ENCODE measurements at regions not wholly inside any gene's neighbourhood (a gene's known extent, or its start where the extent isn't known, plus 50 kb on each side); places are given as distances from the start of the nearest gene placed in this dataset.

GRCh38 chr6:22147921-22148776 lies 148.7 kb downstream of the PRL start:
- peak; percentile 68 for DNase-seq (ENCODE audit: low read depth)
- no peak overlapping the region for H3K4me3 ChIP-seq (ENCODE audit: low read length)
- TF ChIP-seq CTCF (IDR thresholded peaks at IDR 0.05; ENCODE audit: insufficient read depth, low read depth, low read length, missing control alignments) = no peak

- DNase-seq (ENCODE audit: low read depth) = no peak
- H3K4me3 ChIP-seq (ENCODE audit: low read length) = no peak overlapping the region
- TF ChIP-seq CTCF (IDR thresholded peaks at IDR 0.05; ENCODE audit: insufficient read depth, low read depth, low read length, missing control alignments) = no peak
These were observed 147.7 kb downstream of the PRL start for GRCh38 chr6:22149096-22149495.

DNA sequence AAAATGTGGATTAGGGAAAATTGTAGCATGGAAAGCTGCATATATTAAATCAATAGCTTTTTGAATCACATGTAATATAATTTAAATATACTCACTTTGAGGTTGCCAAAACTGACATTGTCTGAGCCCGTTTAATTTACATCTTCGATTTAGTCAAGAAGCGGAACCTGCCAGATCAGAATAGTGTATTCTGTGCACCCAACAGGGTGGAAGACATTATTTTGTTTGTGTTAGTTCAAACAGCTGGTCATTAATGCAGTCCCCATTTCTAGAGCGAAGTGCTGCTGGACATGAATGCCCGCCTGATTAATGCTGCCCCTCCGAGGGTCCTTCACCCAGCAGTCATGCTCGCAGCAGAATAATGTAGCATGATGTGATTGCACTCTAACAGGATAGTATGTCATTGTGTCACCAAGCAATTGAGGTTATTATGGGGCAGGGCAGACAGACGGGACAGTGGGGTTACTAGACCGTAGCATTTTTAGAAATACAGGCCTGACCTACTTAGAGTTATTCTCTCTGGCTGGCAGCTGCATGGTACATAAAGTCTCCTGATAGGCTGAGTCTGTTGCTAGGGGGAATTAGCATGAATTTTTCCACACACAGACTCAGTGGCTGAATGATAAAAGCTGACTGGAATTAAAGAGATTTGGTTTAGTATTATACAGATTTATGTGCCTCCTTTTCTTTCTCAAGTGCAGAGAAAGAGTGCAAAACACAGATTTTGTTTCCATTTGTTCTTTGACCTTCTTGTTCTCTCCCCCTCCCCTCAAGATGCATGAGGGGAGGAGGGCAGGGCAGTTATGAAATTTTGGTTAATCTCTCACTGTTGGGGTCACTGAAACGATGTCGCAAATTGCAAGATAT lies 147.1 kb downstream of the PRL start:
- DNase-seq (ENCODE audit: low read depth) = no peak
- no peak overlapping the region for H3K4me3 ChIP-seq (ENCODE audit: low read length)
- no peak for TF ChIP-seq CTCF (IDR thresholded peaks at IDR 0.05; ENCODE audit: insufficient read depth, low read depth, low read length, missing control alignments)

- no peak for DNase-seq (ENCODE audit: low read depth)
- TF ChIP-seq CTCF (IDR thresholded peaks at IDR 0.05; ENCODE audit: insufficient read depth, low read depth, low read length, missing control alignments) = no peak
- H3K4me3 ChIP-seq (ENCODE audit: low read length) = no peak overlapping the region
These were observed 146.3 kb downstream of the PRL start for GRCh38 chr6:22150368-22151035.

GRCh38 chr6:22151892-22152291 lies 144.9 kb downstream of the PRL start:
- no peak for DNase-seq (ENCODE audit: low read depth)

More at GRCh38 chr6:22151892-22152291, 144.9 kb downstream of the PRL start:
- no peak overlapping the region for H3K4me3 ChIP-seq (ENCODE audit: low read length)
- no peak for TF ChIP-seq CTCF (IDR thresholded peaks at IDR 0.05; ENCODE audit: insufficient read depth, low read depth, low read length, missing control alignments)
